ENCODE measurements at regions not wholly inside any gene's neighbourhood (a gene's known extent, or its start where the extent isn't known, plus 50 kb on each side); places are given as distances from the start of the nearest gene placed in this dataset.
"Not testable (repeated sequence)": the region's sequence is repeated elsewhere in the genome, so short reads cannot be mapped to it uniquely, and the experiment has no call there.

DNA sequence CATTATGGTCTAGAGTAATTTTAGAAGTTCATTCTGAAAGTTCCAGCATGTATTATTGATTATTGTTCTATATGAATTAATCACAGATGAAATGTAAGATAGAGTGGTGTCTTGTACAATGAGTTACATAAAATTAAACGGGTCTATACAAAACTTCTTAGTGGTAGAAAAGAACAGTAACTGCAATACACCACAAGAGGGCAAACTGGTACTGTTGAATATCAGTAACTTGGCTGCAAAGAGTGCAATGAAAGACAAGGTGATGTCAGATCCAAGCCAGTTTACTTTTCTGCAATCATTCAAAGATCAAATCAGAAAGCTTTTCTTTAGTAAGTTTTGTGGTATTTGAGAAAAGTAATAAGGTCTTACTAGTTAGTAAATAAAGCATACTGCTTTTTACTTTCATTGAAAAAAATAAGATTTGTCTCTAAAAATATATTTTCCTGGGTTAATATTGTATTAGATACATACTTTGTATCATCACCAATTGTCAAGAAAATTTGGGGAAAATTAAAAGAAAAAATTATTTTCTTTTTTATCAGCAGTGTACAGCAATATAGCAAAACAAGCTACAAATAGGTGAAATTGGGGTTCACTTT is 66.4 kb upstream of the BTG3 start:
- peak; percentile 41 for DNase-seq

DNA sequence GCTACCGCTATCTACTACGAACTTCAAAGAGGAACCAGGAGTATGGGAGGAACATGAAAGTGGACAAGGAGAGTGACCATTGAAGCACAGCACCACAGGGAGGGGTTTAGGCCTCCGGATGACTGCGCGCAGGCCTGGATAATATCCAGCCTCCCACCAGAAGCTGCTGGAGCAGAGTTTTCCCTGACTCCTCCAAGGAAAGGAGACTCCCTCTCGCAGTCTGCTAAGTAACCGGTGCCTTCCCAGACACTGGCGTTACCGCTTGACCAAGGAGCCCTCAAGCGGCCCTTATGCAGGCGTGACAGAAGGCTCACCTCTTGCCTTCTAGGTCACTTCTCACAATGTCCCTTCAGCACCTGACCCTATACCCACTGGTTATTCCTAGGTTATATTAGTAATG is 64.2 kb upstream of the BTG3 start:
- not testable (repeated sequence) for DNase-seq

DNA sequence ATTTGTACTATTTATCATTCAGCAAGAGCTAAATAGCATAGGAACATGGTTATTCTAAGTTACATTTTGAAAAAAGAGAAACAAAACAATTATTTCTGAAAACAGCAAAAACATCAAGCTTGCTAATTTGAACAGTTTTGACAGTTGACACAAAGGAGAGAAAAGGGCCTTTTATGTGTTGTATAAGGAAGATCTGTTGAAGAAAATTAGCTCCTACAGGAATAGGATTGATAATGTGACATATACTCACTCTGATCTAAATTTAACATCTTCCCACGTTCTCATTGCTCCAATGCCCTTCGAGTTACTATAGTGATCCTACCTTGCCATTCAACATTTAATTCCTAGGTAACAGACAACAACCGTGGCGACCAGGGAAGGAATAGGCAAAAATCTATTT is 61.4 kb upstream of the BTG3 start:
- DNase-seq = no peak

DNA sequence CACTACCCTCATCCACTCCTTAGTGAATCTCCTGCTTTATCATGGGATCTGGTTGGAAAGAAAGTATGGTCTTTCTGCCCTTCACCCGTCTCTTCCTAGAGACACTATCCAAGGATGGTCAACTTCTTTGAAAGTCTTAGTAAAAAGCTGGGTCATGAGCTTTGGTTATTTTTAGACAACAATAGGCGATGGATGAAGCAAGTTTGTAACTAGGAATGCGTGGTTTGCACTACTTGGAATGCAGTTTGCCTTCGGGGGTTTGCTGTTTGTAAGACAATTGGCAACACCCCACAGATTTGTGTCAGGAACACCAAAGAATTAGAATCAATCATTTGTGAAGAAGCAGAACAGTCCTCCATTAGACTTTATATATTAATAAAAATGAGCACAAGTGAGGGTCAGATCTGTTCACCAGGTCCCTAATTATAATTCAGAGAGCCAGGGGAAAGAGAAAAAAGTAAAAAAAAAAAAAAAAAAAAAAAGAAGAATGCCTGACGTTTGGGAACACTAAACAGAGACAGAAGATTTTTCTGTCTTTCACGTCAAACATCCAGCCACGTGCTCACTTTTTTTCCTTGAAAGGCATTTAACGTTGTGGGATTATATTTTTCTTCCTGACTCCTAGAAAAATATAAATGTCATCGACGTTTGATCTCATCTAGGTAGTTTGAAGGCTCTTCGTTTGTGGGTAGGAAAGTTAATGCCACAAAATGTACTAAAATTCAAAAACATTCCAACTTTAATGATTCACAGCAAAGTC is 60.7 kb upstream of the BTG3 start:
- peak; percentile 20 for DNase-seq

DNA sequence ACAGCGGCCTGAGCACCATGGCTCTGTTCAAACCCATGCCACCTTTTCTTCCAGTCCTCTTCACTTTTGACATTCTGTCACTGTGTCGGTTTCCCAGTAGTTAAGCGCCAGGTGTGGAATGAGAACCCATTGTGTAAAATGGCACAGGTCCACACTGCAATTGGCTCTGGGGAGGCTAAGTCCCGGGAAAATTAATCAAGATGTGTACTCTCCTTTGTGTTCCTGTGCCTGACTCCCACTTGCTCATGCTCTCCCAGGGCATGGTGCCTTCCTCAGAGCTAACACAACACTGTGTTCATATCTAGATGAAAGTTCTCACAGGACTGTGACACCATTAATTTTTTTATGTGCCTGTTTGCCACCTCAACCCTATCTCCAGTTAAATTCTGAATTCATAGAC is 59.0 kb upstream of the BTG3 start:
- DNase-seq = no peak

DNA sequence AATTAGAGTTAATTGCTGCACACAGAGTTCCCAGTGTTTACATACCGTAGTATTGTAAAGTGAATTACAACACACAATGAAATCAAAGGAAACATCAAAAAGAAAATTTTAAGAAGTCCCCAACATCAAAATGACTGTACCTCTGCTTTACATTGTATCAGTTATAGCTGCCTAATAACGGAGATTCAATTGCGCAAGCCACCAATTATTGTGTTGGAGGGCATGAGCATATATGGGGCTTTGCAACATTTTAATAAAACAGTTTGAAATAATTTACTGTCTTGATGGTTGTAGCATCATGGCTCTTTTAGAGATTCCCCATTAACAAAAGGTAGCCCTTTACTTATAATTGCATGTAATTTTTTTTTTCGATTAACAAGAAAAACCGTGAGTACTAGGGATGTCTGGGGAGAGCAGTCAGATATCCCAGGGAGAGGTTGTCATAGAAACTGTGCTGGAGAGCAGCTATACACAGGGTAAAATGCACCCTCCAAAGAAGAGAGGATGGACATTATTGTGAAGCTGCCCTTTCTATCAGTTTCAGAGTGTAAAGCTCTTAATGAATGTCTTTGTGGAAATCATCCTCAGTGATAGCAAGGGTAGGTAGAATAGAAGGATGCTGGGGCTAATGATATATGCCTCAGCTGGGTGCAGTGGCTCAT is 55.9 kb upstream of the BTG3 start:
- no peak for DNase-seq

DNA sequence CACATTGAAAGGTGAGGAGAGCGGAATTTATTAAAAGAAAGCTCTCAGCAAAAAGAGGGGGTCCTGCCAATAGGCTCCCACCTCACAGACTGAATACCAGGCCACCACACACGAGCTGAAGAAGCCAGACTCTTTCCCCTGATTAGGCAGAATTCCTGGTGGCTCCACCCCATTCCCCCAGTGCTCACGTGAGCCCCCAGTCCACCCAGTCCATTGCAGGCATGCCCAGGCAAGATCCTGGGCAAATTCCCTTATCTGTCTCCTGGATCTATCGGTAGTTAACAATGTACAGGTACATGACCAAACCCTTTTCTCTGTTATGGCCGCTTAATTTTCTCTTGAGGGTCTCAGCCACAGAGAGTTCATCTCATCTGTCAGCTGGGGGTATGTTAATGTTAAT is 54.6 kb upstream of the BTG3 start:
- DNase-seq = no peak

All from NCI-H226 (cell line).